Activated T-helper 17 cell treated with anti-CD3 and anti-CD28 coated beads, Interleukin-2, amount 50 U/mL, for 72 hours (primary cell): ENCODE measurements at regions not wholly inside any gene's neighbourhood (a gene's known extent, or its start where the extent isn't known, plus 50 kb on each side); places are given as distances from the start of the nearest gene placed in this dataset.

Source experiments
- ATAC-seq: fragments of 150-1000 bp; cut with Tn5 transposase; replicated peaks from 2 replicates; pipeline ENCODE4 v1.10.0; 2021; ENCODE audit warnings: mild to moderate bottlenecking, moderate library complexity
- H3K27ac Mint-ChIP-seq: one replicate; pipeline ENCODE4 v1.8.0; 2022; ENCODE audit warnings: mixed read lengths
- H3K27me3 Mint-ChIP-seq: one replicate; pipeline ENCODE4 v1.8.0; 2022; ENCODE audit warnings: mixed read lengths
- H3K36me3 Mint-ChIP-seq: one replicate; pipeline ENCODE4 v1.8.0; 2022; ENCODE audit warnings: low read depth, mild to moderate bottlenecking, mixed read lengths
- H3K4me1 Mint-ChIP-seq: one replicate; pipeline ENCODE4 v1.8.0; 2022; ENCODE audit warnings: mixed read lengths
- H3K4me3 Mint-ChIP-seq: one replicate; pipeline ENCODE4 v1.8.0; 2022; ENCODE audit warnings: mild to moderate bottlenecking, mixed read lengths
- H3K9me3 Mint-ChIP-seq: one replicate; pipeline ENCODE4 v1.8.0; 2022; ENCODE audit warnings: mixed read lengths

- Mint-ChIP-seq H3K36me3 (no peaks in the 10 kb centered on the region), H3K4me3 (no peak overlapping the region), H3K9me3 (no peaks in the 10 kb centered on the region), H3K4me1 (no peaks in the 10 kb centered on the region), H3K27me3 (peaks cover 14% of the 10 kb centered on the region), H3K27ac (no peak overlapping the region)
- no peak for ATAC-seq
These were observed 54.1 kb upstream of the SPATA13 start for GRCh38 chr13:24106429-24106828.

- Mint-ChIP-seq H3K27me3 (peaks cover 25% of the 10 kb centered on the region), H3K27ac (no peak overlapping the region), H3K36me3 (no peaks in the 10 kb centered on the region), H3K4me1 (no peaks in the 10 kb centered on the region), H3K4me3 (no peak overlapping the region), H3K9me3 (no peaks in the 10 kb centered on the region)
- no peak for ATAC-seq
These were observed 52.4 kb upstream of the SPATA13 start for GRCh38 chr13:24107955-24108614.

GRCh38 chr13:24108615-24108965 is 51.9 kb upstream of the SPATA13 start:
- no peak for ATAC-seq
- Mint-ChIP-seq H3K9me3 (no peaks in the 10 kb centered on the region), H3K27ac (no peak overlapping the region), H3K4me3 (no peak overlapping the region), H3K27me3 (peaks cover 25% of the 10 kb centered on the region), H3K4me1 (no peaks in the 10 kb centered on the region), H3K36me3 (no peaks in the 10 kb centered on the region)

- ATAC-seq: no peak
- Mint-ChIP-seq H3K27me3 (peaks cover 24% of the 10 kb centered on the region), H3K4me1 (no peaks in the 10 kb centered on the region), H3K4me3 (no peak overlapping the region), H3K36me3 (no peaks in the 10 kb centered on the region), H3K27ac (no peak overlapping the region), H3K9me3 (no peaks in the 10 kb centered on the region)
These were observed 50.5 kb upstream of the SPATA13 start for GRCh38 chr13:24110011-24110410.
